GM23338 (cell line): ENCODE measurements at regions not wholly inside any gene's neighbourhood (a gene's known extent, or its start where the extent isn't known, plus 50 kb on each side); places are given as distances from the start of the nearest gene placed in this dataset.

Source experiments
- ATAC-seq: fragments of 200-7000 bp; cut with Tn5 transposase; 3 replicates; pipeline ENCODE4 v1.9.1; 2020
- DNase-seq: peaks from one replicate; pipeline ENCODE4 v3.0.0-alpha.2; 2015; ENCODE audit warnings: low spot score
- H2AFZ ChIP-seq: fragments of 200-600 bp; sonication (generic); 2 replicates; pipeline ENCODE4 v1.8.0; 2016; ENCODE audit warnings: antibody characterized with exemption, mild to moderate bottlenecking, moderate library complexity
- H3F3A ChIP-seq: fragments of 200-600 bp; sonication (generic); replicated peaks from 2 replicates; pipeline ENCODE4 v1.8.0; 2017; ENCODE audit warnings: antibody characterized with exemption, mixed run types, low read depth
- H3K27ac ChIP-seq: fragments of 200-600 bp; sonication (generic); 2 replicates; pipeline ENCODE4 v1.6.1; 2016; ENCODE audit warnings: low read depth
- H3K27me3 ChIP-seq: fragments of 200-600 bp; sonication (generic); 2 replicates; pipeline ENCODE4 v1.8.0; 2016; ENCODE audit warnings: mild to moderate bottlenecking, mixed run types, moderate library complexity; ENCODE audit not compliant: insufficient read depth
- H3K36me3 ChIP-seq: fragments of 200-600 bp; sonication (generic); 2 replicates; pipeline ENCODE4 v1.8.0; 2016; ENCODE audit warnings: mild to moderate bottlenecking; ENCODE audit not compliant: insufficient read depth
- H3K4me1 ChIP-seq: fragments of 200-600 bp; sonication (generic); 2 replicates; pipeline ENCODE4 v1.8.0; 2016; ENCODE audit warnings: mild to moderate bottlenecking, moderate library complexity; ENCODE audit not compliant: insufficient read depth
- H3K4me2 ChIP-seq: fragments of 200-600 bp; sonication (generic); 2 replicates; pipeline ENCODE4 v1.7.1; 2017; ENCODE audit warnings: mixed run types
- H3K4me3 ChIP-seq: fragments of 200-600 bp; sonication (generic); 2 replicates; pipeline ENCODE4 v1.6.1; 2016; ENCODE audit warnings: mixed run types
- H3K79me2 ChIP-seq: fragments of 200-600 bp; sonication (generic); replicated peaks from 2 replicates; pipeline ENCODE4 v1.8.0; 2017; ENCODE audit warnings: mild to moderate bottlenecking; ENCODE audit not compliant: insufficient read depth
- H3K9me2 ChIP-seq: fragments of 200-600 bp; sonication (generic); 2 replicates; pipeline ENCODE4 v1.8.0; 2017; ENCODE audit not compliant: insufficient read depth
- H4K20me1 ChIP-seq: fragments of 200-600 bp; sonication (generic); replicated peaks from 2 replicates; pipeline ENCODE4 v1.8.0; 2017; ENCODE audit warnings: mild to moderate bottlenecking; ENCODE audit not compliant: insufficient read depth
- H3K27ac Mint-ChIP-seq: 2 replicates; pipeline ENCODE4 v1.8.0; 2020; ENCODE audit warnings: inconsistent platforms, mild to moderate bottlenecking, moderate library complexity, mixed read lengths
- H3K27me3 Mint-ChIP-seq: 3 replicates; pipeline ENCODE4 v1.8.0; 2022; ENCODE audit warnings: low read depth, mild to moderate bottlenecking, moderate library complexity, mixed read lengths, inconsistent platforms; ENCODE audit not compliant: insufficient read depth, poor library complexity
- H3K36me3 Mint-ChIP-seq: 3 replicates; pipeline ENCODE4 v1.8.0; 2021; ENCODE audit warnings: low read depth, mild to moderate bottlenecking, inconsistent platforms, moderate library complexity, mixed read lengths
- H3K4me1 Mint-ChIP-seq: 3 replicates; pipeline ENCODE4 v1.8.0; 2020; ENCODE audit warnings: mild to moderate bottlenecking, inconsistent platforms, mixed read lengths
- H3K4me3 Mint-ChIP-seq: 3 replicates; pipeline ENCODE4 v1.8.0; 2021; ENCODE audit warnings: moderate library complexity, mild to moderate bottlenecking, inconsistent platforms, mixed read lengths
- H3K9me3 Mint-ChIP-seq: 3 replicates; pipeline ENCODE4 v1.8.0; 2020; ENCODE audit warnings: moderate library complexity, mild to moderate bottlenecking, inconsistent platforms, mixed read lengths
- CREB1 ChIP-seq: fragments of 250-450 bp; sonication (Bioruptor Pico); IDR thresholded peaks from 2 replicates; pipeline ENCODE4 v1.5.0; 2020; ENCODE audit warnings: low read depth, mild to moderate bottlenecking, moderate library complexity
- EZH2 ChIP-seq: fragments of 200-600 bp; sonication (generic); IDR thresholded peaks from one replicate; pipeline ENCODE4 v1.8.0; 2017; ENCODE audit warnings: antibody characterized with exemption, mild to moderate bottlenecking, low read depth; ENCODE audit not compliant: unreplicated experiment
- JUNB ChIP-seq: IDR thresholded peaks from one replicate; pipeline ENCODE4 v1.6.1; 2016; ENCODE audit warnings: antibody characterized with exemption; ENCODE audit not compliant: unreplicated experiment
- NANOG ChIP-seq: IDR thresholded peaks from 2 replicates; pipeline ENCODE4 v1.6.1; 2016; ENCODE audit warnings: antibody characterized with exemption, borderline replicate concordance
- STAT1 ChIP-seq: IDR thresholded peaks from one replicate; pipeline ENCODE4 v1.6.1; 2016; ENCODE audit warnings: antibody characterized with exemption; ENCODE audit not compliant: unreplicated experiment
- ZNF114 ChIP-seq: fragments of 250-450 bp; sonication (Bioruptor Pico); IDR thresholded peaks from 2 replicates; pipeline ENCODE4 v1.5.0; 2020; ENCODE audit warnings: mild to moderate bottlenecking, moderate library complexity
- ZNF331 ChIP-seq: fragments of 250-450 bp; sonication (Bioruptor Pico); IDR thresholded peaks from 2 replicates; pipeline ENCODE4 v1.5.0; 2020; ENCODE audit warnings: low read depth, mild to moderate bottlenecking, moderate library complexity
- TF ChIP-seq, protein P1 (sequence below): IDR thresholded peaks from one replicate; pipeline ENCODE4 v1.6.1; 2018; ENCODE audit warnings: antibody characterized with exemption; ENCODE audit not compliant: unreplicated experiment
- TF ChIP-seq, protein P2 (sequence below): fragments of 250-450 bp; sonication (Bioruptor Pico); IDR thresholded peaks from 2 replicates; pipeline ENCODE4 v1.5.0; 2020; ENCODE audit warnings: mild to moderate bottlenecking, moderate library complexity
- TF ChIP-seq, protein P3 (sequence below), 2 experiments: fragments of 200-600 bp in 1 of 2; sonication (generic) in 1 of 2; conservative IDR thresholded peaks; 2 replicates each; pipeline versions ENCODE4 v1.5.1 to v1.6.1; 2016 to 2017; ENCODE audit warnings: antibody characterized with exemption in 2 of 2, low read depth in 2 of 2, mild to moderate bottlenecking in 2 of 2, moderate library complexity in 1 of 2

DNA sequence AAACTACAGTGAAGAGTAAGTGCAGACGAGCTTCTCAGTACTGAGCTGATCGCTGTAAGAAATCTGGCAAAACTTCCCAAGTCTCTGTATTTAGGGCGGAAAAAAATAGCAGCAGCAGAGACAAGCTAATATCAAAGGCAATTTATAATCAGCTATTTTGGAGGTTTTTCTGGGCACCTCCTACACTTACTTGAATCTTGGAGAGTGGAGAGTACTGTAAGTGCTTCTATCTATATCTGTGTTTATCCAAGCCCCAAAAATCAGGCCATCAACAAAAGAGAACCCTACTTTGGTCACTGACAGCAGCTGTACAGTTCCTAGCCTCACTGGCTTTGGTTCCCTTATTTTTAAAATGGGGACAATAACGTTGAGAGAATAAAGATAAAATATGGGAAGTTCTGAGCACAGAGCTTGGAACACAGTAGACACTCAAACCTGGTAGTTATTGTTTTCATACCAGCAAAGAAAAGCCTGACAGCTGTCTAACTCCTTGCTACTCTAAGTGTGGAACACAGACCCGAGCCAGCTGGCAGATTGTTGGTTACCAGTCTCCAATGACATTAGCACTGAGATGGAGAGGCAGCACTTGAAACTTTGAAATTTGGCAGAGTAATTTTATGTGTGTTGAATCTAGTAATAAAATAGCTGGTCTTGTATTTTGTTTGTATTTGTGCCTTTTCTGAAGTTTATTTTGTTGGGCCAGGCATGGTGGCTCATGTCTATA is 96.0 kb upstream of the SLC28A3 start (continued):
- TF ChIP-seq, protein P1, sequence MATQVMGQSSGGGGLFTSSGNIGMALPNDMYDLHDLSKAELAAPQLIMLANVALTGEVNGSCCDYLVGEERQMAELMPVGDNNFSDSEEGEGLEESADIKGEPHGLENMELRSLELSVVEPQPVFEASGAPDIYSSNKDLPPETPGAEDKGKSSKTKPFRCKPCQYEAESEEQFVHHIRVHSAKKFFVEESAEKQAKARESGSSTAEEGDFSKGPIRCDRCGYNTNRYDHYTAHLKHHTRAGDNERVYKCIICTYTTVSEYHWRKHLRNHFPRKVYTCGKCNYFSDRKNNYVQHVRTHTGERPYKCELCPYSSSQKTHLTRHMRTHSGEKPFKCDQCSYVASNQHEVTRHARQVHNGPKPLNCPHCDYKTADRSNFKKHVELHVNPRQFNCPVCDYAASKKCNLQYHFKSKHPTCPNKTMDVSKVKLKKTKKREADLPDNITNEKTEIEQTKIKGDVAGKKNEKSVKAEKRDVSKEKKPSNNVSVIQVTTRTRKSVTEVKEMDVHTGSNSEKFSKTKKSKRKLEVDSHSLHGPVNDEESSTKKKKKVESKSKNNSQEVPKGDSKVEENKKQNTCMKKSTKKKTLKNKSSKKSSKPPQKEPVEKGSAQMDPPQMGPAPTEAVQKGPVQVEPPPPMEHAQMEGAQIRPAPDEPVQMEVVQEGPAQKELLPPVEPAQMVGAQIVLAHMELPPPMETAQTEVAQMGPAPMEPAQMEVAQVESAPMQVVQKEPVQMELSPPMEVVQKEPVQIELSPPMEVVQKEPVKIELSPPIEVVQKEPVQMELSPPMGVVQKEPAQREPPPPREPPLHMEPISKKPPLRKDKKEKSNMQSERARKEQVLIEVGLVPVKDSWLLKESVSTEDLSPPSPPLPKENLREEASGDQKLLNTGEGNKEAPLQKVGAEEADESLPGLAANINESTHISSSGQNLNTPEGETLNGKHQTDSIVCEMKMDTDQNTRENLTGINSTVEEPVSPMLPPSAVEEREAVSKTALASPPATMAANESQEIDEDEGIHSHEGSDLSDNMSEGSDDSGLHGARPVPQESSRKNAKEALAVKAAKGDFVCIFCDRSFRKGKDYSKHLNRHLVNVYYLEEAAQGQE: no peak
- TF ChIP-seq EZH2: no peak

DNA sequence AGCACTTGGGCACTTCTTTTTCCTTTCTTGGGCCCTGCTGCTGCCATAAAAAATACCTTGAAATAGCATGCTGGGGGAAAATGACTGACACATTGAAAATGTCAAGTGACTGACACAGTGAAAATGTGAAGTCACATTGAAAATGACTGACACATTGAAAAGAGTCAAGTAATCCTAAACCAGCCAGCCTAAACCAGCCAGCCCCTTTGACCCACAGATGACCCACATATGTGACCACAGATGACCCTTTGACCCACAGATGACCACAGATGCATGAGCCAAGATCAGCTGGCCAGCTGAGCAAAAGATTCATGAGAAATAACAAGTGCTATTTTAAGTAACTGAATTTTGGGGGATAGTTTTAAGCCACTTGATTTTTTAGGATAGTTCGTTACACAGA is 97.8 kb upstream of the SLC28A3 start:
- Mint-ChIP-seq H3K27ac (no peak overlapping the region), H3K36me3 (no peaks in the 10 kb centered on the region), H3K27me3 (peaks cover 6% of the 10 kb centered on the region), H3K4me3 (no peak overlapping the region), H3K4me1 (no peaks in the 10 kb centered on the region; the same call in 2 of the 3 replicates), H3K9me3 (no peaks in the 10 kb centered on the region; the same call in 2 of the 3 replicates)
- no peak overlapping the region for H3K27ac ChIP-seq
- H3K4me1 ChIP-seq: no peaks in the 10 kb centered on the region
- no peaks in the 10 kb centered on the region for H3F3A ChIP-seq
- no peak overlapping the region for H3K4me3 ChIP-seq
- H4K20me1 ChIP-seq: no peaks in the 10 kb centered on the region
- DNase-seq (no peak), ATAC-seq (no peak)
- H3K4me2 ChIP-seq: no peak overlapping the region
- H3K36me3 ChIP-seq: no peaks in the 10 kb centered on the region
- no peaks in the 10 kb centered on the region for H3K79me2 ChIP-seq
- H2AFZ ChIP-seq: no peak overlapping the region
- no peaks in the 10 kb centered on the region for H3K27me3 ChIP-seq
- H3K9me2 ChIP-seq: no peaks in the 10 kb centered on the region
- no peak for TF ChIP-seq ZNF114 (CRISPR knock-in tag)
- TF ChIP-seq ZNF331: no peak
- TF ChIP-seq, protein P2, sequence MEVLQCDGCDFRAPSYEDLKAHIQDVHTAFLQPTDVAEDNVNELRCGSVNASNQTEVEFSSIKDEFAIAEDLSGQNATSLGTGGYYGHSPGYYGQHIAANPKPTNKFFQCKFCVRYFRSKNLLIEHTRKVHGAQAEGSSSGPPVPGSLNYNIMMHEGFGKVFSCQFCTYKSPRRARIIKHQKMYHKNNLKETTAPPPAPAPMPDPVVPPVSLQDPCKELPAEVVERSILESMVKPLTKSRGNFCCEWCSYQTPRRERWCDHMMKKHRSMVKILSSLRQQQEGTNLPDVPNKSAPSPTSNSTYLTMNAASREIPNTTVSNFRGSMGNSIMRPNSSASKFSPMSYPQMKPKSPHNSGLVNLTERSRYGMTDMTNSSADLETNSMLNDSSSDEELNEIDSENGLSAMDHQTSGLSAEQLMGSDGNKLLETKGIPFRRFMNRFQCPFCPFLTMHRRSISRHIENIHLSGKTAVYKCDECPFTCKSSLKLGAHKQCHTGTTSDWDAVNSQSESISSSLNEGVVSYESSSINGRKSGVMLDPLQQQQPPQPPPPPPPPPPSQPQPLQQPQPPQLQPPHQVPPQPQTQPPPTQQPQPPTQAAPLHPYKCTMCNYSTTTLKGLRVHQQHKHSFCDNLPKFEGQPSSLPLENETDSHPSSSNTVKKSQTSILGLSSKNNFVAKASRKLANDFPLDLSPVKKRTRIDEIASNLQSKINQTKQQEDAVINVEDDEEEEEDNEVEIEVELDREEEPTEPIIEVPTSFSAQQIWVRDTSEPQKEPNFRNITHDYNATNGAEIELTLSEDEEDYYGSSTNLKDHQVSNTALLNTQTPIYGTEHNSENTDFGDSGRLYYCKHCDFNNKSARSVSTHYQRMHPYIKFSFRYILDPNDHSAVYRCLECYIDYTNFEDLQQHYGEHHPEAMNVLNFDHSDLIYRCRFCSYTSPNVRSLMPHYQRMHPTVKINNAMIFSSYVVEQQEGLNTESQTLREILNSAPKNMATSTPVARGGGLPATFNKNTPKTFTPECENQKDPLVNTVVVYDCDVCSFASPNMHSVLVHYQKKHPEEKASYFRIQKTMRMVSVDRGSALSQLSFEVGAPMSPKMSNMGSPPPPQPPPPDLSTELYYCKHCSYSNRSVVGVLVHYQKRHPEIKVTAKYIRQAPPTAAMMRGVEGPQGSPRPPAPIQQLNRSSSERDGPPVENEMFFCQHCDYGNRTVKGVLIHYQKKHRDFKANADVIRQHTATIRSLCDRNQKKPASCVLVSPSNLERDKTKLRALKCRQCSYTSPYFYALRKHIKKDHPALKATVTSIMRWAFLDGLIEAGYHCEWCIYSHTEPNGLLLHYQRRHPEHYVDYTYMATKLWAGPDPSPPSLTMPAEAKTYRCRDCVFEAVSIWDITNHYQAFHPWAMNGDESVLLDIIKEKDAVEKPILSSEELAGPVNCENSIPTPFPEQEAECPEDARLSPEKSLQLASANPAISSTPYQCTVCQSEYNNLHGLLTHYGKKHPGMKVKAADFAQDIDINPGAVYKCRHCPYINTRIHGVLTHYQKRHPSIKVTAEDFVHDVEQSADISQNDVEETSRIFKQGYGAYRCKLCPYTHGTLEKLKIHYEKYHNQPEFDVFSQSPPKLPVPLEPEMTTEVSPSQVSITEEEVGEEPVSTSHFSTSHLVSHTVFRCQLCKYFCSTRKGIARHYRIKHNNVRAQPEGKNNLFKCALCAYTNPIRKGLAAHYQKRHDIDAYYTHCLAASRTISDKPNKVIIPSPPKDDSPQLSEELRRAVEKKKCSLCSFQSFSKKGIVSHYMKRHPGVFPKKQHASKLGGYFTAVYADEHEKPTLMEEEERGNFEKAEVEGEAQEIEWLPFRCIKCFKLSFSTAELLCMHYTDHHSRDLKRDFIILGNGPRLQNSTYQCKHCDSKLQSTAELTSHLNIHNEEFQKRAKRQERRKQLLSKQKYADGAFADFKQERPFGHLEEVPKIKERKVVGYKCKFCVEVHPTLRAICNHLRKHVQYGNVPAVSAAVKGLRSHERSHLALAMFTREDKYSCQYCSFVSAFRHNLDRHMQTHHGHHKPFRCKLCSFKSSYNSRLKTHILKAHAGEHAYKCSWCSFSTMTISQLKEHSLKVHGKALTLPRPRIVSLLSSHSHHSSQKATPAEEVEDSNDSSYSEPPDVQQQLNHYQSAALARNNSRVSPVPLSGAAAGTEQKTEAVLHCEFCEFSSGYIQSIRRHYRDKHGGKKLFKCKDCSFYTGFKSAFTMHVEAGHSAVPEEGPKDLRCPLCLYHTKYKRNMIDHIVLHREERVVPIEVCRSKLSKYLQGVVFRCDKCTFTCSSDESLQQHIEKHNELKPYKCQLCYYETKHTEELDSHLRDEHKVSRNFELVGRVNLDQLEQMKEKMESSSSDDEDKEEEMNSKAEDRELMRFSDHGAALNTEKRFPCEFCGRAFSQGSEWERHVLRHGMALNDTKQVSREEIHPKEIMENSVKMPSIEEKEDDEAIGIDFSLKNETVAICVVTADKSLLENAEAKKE (CRISPR knock-in tag): no peak
- TF ChIP-seq CREB1 (CRISPR knock-in tag): no peak
- TF ChIP-seq JUNB: no peak
- TF ChIP-seq, protein P3, sequence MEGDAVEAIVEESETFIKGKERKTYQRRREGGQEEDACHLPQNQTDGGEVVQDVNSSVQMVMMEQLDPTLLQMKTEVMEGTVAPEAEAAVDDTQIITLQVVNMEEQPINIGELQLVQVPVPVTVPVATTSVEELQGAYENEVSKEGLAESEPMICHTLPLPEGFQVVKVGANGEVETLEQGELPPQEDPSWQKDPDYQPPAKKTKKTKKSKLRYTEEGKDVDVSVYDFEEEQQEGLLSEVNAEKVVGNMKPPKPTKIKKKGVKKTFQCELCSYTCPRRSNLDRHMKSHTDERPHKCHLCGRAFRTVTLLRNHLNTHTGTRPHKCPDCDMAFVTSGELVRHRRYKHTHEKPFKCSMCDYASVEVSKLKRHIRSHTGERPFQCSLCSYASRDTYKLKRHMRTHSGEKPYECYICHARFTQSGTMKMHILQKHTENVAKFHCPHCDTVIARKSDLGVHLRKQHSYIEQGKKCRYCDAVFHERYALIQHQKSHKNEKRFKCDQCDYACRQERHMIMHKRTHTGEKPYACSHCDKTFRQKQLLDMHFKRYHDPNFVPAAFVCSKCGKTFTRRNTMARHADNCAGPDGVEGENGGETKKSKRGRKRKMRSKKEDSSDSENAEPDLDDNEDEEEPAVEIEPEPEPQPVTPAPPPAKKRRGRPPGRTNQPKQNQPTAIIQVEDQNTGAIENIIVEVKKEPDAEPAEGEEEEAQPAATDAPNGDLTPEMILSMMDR (conservative IDR thresholded peaks at IDR 0.05; ENCODE audit: low read depth in 2 of 2): no peak
- no peak for TF ChIP-seq EZH2
- TF ChIP-seq STAT1: no peak
- no peak for TF ChIP-seq NANOG
